Tibial nerve (tissue), 4 donors: ENCODE measurements at regions not wholly inside any gene's neighbourhood (a gene's known extent, or its start where the extent isn't known, plus 50 kb on each side); places are given as distances from the start of the nearest gene placed in this dataset.

Source experiments
- EP300 ChIP-seq, 2 donors: sonication (generic); formaldehyde crosslinking; IDR thresholded peaks; one replicate each; pipeline ENCODE4 v1.6.1; 2017; ENCODE audit warnings: antibody characterized with exemption in 2 of 2, mild to moderate bottlenecking in 1 of 2
- POLR2A ChIP-seq, 2 donors: fragments of 450-650 bp; IDR thresholded peaks; one replicate each; pipeline ENCODE4 v1.6.1; 2017; ENCODE audit warnings: antibody characterized with exemption in 2 of 2, mild to moderate bottlenecking in 2 of 2, moderate library complexity in 2 of 2
- TF ChIP-seq, protein P1 (sequence below), 5 experiments: fragments of 200-600 bp in 3 of 5; fragments of 450-650 bp in 2 of 5; sonication (generic) in 3 of 5; IDR thresholded peaks; one replicate each; pipeline ENCODE4 v1.5.1; 2016 to 2019; ENCODE audit warnings: antibody characterized with exemption in 5 of 5, mild to moderate bottlenecking in 3 of 5, moderate library complexity in 2 of 5

GRCh38 chr1:37391211-37392011 is 83.0 kb upstream of the ZC3H12A start:
- TF ChIP-seq, protein P1, sequence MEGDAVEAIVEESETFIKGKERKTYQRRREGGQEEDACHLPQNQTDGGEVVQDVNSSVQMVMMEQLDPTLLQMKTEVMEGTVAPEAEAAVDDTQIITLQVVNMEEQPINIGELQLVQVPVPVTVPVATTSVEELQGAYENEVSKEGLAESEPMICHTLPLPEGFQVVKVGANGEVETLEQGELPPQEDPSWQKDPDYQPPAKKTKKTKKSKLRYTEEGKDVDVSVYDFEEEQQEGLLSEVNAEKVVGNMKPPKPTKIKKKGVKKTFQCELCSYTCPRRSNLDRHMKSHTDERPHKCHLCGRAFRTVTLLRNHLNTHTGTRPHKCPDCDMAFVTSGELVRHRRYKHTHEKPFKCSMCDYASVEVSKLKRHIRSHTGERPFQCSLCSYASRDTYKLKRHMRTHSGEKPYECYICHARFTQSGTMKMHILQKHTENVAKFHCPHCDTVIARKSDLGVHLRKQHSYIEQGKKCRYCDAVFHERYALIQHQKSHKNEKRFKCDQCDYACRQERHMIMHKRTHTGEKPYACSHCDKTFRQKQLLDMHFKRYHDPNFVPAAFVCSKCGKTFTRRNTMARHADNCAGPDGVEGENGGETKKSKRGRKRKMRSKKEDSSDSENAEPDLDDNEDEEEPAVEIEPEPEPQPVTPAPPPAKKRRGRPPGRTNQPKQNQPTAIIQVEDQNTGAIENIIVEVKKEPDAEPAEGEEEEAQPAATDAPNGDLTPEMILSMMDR (IDR thresholded peaks at IDR 0.05): no peak
- TF ChIP-seq POLR2A (IDR thresholded peaks at IDR 0.05) (no peak), EP300 (IDR thresholded peaks at IDR 0.05) (no peak)
